Astrocyte (in vitro differentiated cells and primary cell): ENCODE measurements at regions not wholly inside any gene's neighbourhood (a gene's known extent, or its start where the extent isn't known, plus 50 kb on each side); places are given as distances from the start of the nearest gene placed in this dataset.

Experiments
- CTCF ChIP-seq: IDR thresholded peaks from 2 replicates; pipeline ENCODE4 v1.5.1; 2011; ENCODE audit warnings: low read depth, mild to moderate bottlenecking, inconsistent platforms, low read length, moderate library complexity; ENCODE audit not compliant: insufficient read depth
- EZH2 ChIP-seq: IDR thresholded peaks from 2 replicates; pipeline ENCODE4 v1.6.1; 2012; ENCODE audit warnings: mild to moderate bottlenecking, low read length, inconsistent platforms; ENCODE audit not compliant: insufficient read depth

DNA sequence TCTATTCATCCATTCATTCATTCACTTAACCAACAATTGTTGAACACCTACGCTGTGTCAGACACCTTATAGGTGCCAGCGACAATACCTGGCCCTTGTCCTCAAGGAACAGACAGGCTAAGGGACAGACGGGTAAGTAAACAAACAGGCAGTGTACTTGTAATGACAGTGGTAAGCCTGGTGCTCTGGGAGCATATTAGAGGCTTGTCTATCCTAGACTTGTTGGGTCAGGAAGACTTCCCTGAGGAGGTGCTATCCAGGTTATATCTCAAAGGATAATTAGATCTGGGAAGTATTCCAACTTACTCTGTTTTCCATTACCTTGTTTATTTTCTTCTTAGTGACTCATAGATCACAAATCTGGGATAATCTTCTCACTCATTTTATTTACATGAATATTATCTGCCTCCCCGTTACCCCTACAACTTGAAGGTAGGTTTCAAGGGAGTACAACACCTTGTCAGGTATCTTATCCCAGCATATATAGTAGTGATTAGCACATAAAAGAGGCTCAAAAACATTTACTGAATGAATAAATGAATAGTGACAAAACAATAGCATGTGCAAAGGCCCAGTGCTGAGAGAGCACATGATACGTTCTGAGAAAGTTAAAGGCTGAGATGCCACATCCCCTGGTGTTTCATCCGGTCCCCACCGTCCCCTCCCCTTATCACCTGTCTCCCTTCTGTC is 75.3 kb upstream of the NCAM1 start:
- TF ChIP-seq CTCF (no peak), EZH2 (no peak)
